WTC11 (cell line): ENCODE measurements at regions not wholly inside any gene's neighbourhood (a gene's known extent, or its start where the extent isn't known, plus 50 kb on each side); places are given as distances from the start of the nearest gene placed in this dataset.

Source experiments
- CTCF ChIP-seq: fragments of 200-600 bp; IDR thresholded peaks from 2 replicates; pipeline ENCODE4 v1.8.0; 2022; ENCODE audit warnings: antibody characterized with exemption
- IRF2 ChIP-seq: sonication (generic); formaldehyde crosslinking; IDR thresholded peaks from 2 replicates; pipeline ENCODE4 v1.8.0; 2022; ENCODE audit warnings: low read depth, missing genetic modification reagents, borderline replicate concordance
- NFE2L1 ChIP-seq: sonication (generic); formaldehyde crosslinking; IDR thresholded peaks from 2 replicates; pipeline ENCODE4 v1.8.1; 2023; ENCODE audit warnings: missing genetic modification reagents
- SMAD3 ChIP-seq: sonication (generic); formaldehyde crosslinking; IDR thresholded peaks from 2 replicates; pipeline ENCODE4 v1.8.0; 2022; ENCODE audit warnings: missing genetic modification reagents, mild to moderate bottlenecking, borderline replicate concordance
- STAT6 ChIP-seq: sonication (generic); formaldehyde crosslinking; conservative IDR thresholded peaks from 2 replicates; pipeline ENCODE4 v1.8.1; 2023; ENCODE audit warnings: mild to moderate bottlenecking, low read depth, missing genetic modification reagents, moderate library complexity

GRCh38 chr9:73347720-73348119 lies 196.1 kb downstream of the ANXA1 start:
- TF ChIP-seq IRF2 (CRISPR knock-in tag): no peak
- no peak for TF ChIP-seq SMAD3
- TF ChIP-seq NFE2L1 (CRISPR knock-in tag): no peak
- TF ChIP-seq STAT6 (CRISPR knock-in tag): no peak
- no peak for TF ChIP-seq CTCF
